Neural progenitor cell (in vitro differentiated cells): ENCODE measurements at regions not wholly inside any gene's neighbourhood (a gene's known extent, or its start where the extent isn't known, plus 50 kb on each side); places are given as distances from the start of the nearest gene placed in this dataset.

Source experiments
- EZH2 ChIP-seq: fragments of 200-600 bp; sonication (generic); IDR thresholded peaks from 2 replicates; pipeline ENCODE4 v1.6.1; 2017; ENCODE audit warnings: antibody characterized with exemption, mild to moderate bottlenecking, moderate library complexity
- EZH2phosphoT487 ChIP-seq: fragments of 200-600 bp; sonication (generic); IDR thresholded peaks from 2 replicates; pipeline ENCODE4 v1.6.1; 2017; ENCODE audit warnings: antibody characterized with exemption
- TF ChIP-seq, protein P1 (sequence below): fragments of 200-600 bp; sonication (generic); IDR thresholded peaks from 2 replicates; pipeline ENCODE4 v1.5.1; 2017; ENCODE audit warnings: antibody characterized with exemption, mild to moderate bottlenecking

DNA sequence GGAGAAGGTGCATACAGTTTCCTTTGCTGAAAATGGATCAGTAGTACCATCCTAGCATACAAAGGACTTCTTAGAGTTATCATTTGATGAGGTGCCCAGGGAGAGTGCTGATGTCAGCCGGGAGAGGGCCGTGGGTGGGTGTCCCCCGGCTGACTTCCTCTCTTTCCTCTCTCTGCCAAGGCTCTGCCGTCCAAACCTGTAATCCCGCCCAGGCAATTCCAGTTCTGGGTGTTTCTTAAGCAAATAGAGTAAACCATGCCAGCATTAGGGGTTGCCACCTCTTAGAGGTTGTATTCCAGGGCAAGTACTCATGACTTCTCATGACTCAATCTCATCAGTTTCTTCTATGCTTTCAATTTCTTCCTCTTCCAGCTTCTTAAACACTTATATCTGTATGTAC lies 117.2 kb downstream of the GATA6 start:
- TF ChIP-seq, protein P1, sequence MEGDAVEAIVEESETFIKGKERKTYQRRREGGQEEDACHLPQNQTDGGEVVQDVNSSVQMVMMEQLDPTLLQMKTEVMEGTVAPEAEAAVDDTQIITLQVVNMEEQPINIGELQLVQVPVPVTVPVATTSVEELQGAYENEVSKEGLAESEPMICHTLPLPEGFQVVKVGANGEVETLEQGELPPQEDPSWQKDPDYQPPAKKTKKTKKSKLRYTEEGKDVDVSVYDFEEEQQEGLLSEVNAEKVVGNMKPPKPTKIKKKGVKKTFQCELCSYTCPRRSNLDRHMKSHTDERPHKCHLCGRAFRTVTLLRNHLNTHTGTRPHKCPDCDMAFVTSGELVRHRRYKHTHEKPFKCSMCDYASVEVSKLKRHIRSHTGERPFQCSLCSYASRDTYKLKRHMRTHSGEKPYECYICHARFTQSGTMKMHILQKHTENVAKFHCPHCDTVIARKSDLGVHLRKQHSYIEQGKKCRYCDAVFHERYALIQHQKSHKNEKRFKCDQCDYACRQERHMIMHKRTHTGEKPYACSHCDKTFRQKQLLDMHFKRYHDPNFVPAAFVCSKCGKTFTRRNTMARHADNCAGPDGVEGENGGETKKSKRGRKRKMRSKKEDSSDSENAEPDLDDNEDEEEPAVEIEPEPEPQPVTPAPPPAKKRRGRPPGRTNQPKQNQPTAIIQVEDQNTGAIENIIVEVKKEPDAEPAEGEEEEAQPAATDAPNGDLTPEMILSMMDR, result no peak
- TF ChIP-seq EZH2, result no peak
- TF ChIP-seq EZH2phosphoT487, result no peak
